Upper lobe of left lung (tissue), 6 donors: ENCODE measurements at regions not wholly inside any gene's neighbourhood (a gene's known extent, or its start where the extent isn't known, plus 50 kb on each side); places are given as distances from the start of the nearest gene placed in this dataset.

Experiments
- ATAC-seq, 2 donors: fragments of 200-7000 bp; cut with Tn5 transposase; one replicate each; pipeline ENCODE4 v1.9.1; 2022; ENCODE audit warnings: mild to moderate bottlenecking in 2 of 2, moderate library complexity in 2 of 2; ENCODE audit not compliant: low FRiP score in 2 of 2
- DNase-seq, 2 donors: peaks; one replicate each; pipeline ENCODE4 v3.0.0-alpha.2; 2019 to 2020
- H3K27ac ChIP-seq, 4 donors: fragments of 200-600 bp; sonication (generic); one replicate each; pipeline ENCODE4 v1.5.1; 2016 to 2019
- H3K27me3 ChIP-seq, 4 donors: fragments of 200-600 bp; sonication (generic); one replicate each; pipeline ENCODE4 v1.5.1; 2017 to 2019
- H3K36me3 ChIP-seq, 4 donors: fragments of 200-600 bp; sonication (generic); one replicate each; pipeline ENCODE4 v1.5.1; 2016 to 2019
- H3K4me1 ChIP-seq, 4 donors: fragments of 200-600 bp; sonication (generic); one replicate each; pipeline ENCODE4 v1.5.1; 2018 to 2019
- H3K4me3 ChIP-seq, 4 donors: fragments of 200-600 bp; sonication (generic); one replicate each; pipeline ENCODE4 v1.5.1; 2017 to 2019; ENCODE audit warnings: mild to moderate bottlenecking in 2 of 4, moderate library complexity in 1 of 4
- H3K9me3 ChIP-seq, 4 donors: fragments of 200-600 bp; sonication (generic); one replicate each; pipeline ENCODE4 v1.5.1; 2018 to 2019
- CTCF ChIP-seq, 6 experiments: fragments of 450-650 bp in 4 of 6; fragments of 200-600 bp in 2 of 6; sonication (generic) in 2 of 6; IDR thresholded peaks; one replicate each; pipeline ENCODE4 v1.5.1; 2016 to 2019; ENCODE audit warnings: antibody characterized with exemption in 6 of 6
- EP300 ChIP-seq, 4 donors: sonication (generic); formaldehyde crosslinking; IDR thresholded peaks; one replicate each; pipeline ENCODE4 v1.5.1; 2017; ENCODE audit warnings: antibody characterized with exemption in 4 of 4, control low read depth in 2 of 4
- POLR2A ChIP-seq, 4 donors: fragments of 450-650 bp; IDR thresholded peaks; one replicate each; pipeline ENCODE4 v1.5.1; 2016 to 2017; ENCODE audit warnings: antibody characterized with exemption in 4 of 4, mild to moderate bottlenecking in 2 of 4
- POLR2AphosphoS5 ChIP-seq, 2 donors: sonication (generic); formaldehyde crosslinking; IDR thresholded peaks; one replicate each; pipeline ENCODE4 v1.5.1; 2017; ENCODE audit warnings: antibody characterized with exemption in 2 of 2
- WGBS, 2 donors: methylation state at CpG; one replicate each; pipeline ENCODE4 v1.1.5; 2017 to 2018; 5-methylcytosine and 5-hydroxymethylcytosine counted together
- donor health status: DM: no; HTN: no; CAD: no; lungs with moderate emphysema.
- donor health status: DM: no; HTN: yes; CAD: no; lungs with severe emphysema.

DNA sequence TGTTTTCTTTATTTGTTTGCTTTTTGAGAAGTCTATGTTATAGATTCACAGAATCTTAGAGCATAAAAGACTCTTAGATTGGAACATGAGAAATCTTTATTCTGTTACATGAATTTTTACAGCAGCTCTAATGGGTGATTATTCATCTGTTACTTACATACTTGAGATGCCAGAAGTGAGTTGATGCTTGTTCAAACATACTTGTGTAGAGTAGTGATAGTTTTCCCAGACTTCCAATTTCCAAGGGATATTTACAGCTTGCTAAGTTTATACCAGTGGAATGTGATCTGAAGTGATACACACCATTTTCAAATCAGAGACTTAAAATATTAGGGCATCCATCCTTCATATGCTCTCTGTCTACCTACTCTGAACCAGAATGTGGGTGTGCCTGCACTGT is 252.9 kb upstream of the SMIM31 start:
- Histone ChIP-seq H3K4me3 (no peak overlapping the region), H3K9me3 (no peaks in the 10 kb centered on the region), H3K27me3 (no peaks in the 10 kb centered on the region), H3K36me3 (no peaks in the 10 kb centered on the region), H3K4me1 (no peaks in the 10 kb centered on the region), H3K27ac (no peak overlapping the region)
- no peak for ATAC-seq
- DNase-seq, result no peak
- TF ChIP-seq CTCF (IDR thresholded peaks at IDR 0.05) (no peak), POLR2A (IDR thresholded peaks at IDR 0.05) (no peak), EP300 (IDR thresholded peaks at IDR 0.05) (no peak), POLR2AphosphoS5 (IDR thresholded peaks at IDR 0.05) (no peak)

DNA sequence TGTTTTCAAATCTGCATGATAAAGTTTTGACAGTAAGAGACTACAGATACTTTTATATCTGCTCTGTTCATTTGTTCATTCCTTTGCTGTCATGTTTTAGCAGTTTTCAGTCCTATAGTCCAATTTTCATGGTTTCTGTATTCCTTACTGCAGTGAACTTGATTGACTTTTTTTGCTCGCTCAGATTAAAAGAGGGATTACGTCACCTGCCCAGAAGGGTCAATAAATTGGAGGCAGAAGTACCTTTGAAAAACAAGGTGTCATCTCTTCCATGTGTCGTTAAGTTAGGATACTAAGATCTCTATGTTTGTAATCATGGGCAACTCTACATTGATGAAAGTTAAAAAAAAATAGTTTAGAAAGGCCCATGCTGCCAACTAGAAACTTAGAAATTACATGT is 250.1 kb upstream of the SMIM31 start:
- 76 to 81% methylated on average over 3 of the region's 3 CpGs for WGBS, 2 donors
- no peaks in the 10 kb centered on the region for H3K9me3 ChIP-seq
- no peaks in the 10 kb centered on the region for H3K27me3 ChIP-seq
- TF ChIP-seq EP300 (IDR thresholded peaks at IDR 0.05) (no peak), POLR2AphosphoS5 (IDR thresholded peaks at IDR 0.05) (no peak), CTCF (IDR thresholded peaks at IDR 0.05) (no peak), POLR2A (IDR thresholded peaks at IDR 0.05) (no peak)
- DNase-seq, result no peak
- ATAC-seq, result no peak
- no peak overlapping the region for H3K4me3 ChIP-seq
- H3K36me3 ChIP-seq, result no peaks in the 10 kb centered on the region
- no peak overlapping the region for H3K27ac ChIP-seq
- no peaks in the 10 kb centered on the region for H3K4me1 ChIP-seq

DNA sequence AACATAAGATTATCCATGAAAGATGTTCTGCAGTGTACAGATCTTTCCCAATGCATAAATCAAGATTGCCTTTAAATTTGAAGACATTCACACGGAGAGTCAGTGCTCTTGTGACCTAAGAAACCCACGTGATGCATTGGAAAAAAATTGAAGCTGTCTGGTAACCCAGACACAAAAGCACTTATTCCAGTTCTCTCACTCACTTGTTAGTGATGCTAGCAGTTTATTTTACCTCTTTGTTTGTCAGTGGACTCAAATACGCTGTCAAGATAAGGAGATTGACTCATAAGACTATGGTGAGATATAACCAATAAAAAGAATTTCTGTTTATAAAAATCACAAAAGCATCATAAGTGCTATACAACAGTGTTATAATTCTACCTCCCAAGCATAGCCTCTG is 245.8 kb upstream of the SMIM31 start:
- Histone ChIP-seq H3K4me3 (no peak overlapping the region), H3K36me3 (no peaks in the 10 kb centered on the region), H3K27me3 (no peaks in the 10 kb centered on the region), H3K4me1 (no peaks in the 10 kb centered on the region), H3K27ac (no peak overlapping the region), H3K9me3 (no peaks in the 10 kb centered on the region)
- DNase-seq (no peak), ATAC-seq (no peak)
- TF ChIP-seq CTCF (IDR thresholded peaks at IDR 0.05), result no peak
- TF ChIP-seq EP300 (IDR thresholded peaks at IDR 0.05), result no peak
- no peak for TF ChIP-seq POLR2A (IDR thresholded peaks at IDR 0.05)
- no peak for TF ChIP-seq POLR2AphosphoS5 (IDR thresholded peaks at IDR 0.05)
- WGBS, 2 donors, result 47 to 50% methylated on average over 3 of the region's 3 CpGs

DNA sequence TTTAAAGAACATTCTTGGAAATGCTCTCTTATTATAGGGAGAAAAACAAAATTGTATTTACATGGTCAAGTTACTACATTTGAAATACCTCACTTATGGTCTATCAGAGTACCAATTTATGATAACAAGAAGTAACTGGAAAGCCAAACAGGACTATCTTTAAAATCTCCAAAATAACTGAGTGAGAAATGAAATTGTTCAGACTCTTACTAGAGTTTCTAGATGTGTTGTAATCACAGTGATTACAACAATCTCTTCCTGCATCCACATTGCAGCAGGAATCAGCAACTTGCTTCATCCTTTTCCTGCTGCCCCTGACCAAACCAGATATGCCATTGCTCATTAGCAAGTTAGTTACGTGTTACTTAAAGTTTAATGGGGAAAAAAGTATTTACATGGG is 245.2 kb upstream of the SMIM31 start:
- Histone ChIP-seq H3K27ac (no peak overlapping the region), H3K36me3 (no peaks in the 10 kb centered on the region), H3K9me3 (no peaks in the 10 kb centered on the region), H3K27me3 (no peaks in the 10 kb centered on the region), H3K4me1 (no peaks in the 10 kb centered on the region), H3K4me3 (no peak overlapping the region)
- ATAC-seq, result no peak
- TF ChIP-seq CTCF (IDR thresholded peaks at IDR 0.05) (no peak), POLR2A (IDR thresholded peaks at IDR 0.05) (no peak), EP300 (IDR thresholded peaks at IDR 0.05) (no peak), POLR2AphosphoS5 (IDR thresholded peaks at IDR 0.05) (no peak)
- no peak for DNase-seq
- 42 to 45% methylated on average over 1 of the region's 1 CpG for WGBS, 2 donors

DNA sequence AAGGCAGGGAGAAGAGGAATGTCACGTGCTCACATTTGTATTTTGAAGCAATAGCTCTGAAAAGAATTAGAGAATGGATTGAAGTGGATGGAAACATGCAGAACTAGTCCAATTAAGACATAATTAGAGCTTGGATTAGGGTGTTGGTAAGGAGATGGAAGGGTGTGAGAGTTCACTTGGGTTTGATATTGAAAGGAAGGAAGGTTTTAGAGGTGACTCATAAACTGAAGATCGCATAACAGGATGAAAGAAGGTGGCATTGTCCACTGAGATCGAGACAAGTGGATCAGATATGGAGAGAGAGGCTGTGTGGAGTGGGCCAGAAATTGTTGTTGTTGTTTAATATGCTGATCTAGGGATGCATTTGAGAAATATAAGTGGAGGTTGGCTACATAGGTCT is 244.0 kb upstream of the SMIM31 start:
- DNase-seq, result no peak
- no peak for ATAC-seq
- H3K36me3 ChIP-seq, result no peaks in the 10 kb centered on the region
- no peak overlapping the region for H3K4me3 ChIP-seq
- no peaks in the 10 kb centered on the region for H3K27me3 ChIP-seq
- H3K9me3 ChIP-seq, result no peaks in the 10 kb centered on the region
- H3K27ac ChIP-seq, result no peak overlapping the region
- no peaks in the 10 kb centered on the region for H3K4me1 ChIP-seq
- no peak for TF ChIP-seq CTCF (IDR thresholded peaks at IDR 0.05)
- no peak for TF ChIP-seq EP300 (IDR thresholded peaks at IDR 0.05)
- no peak for TF ChIP-seq POLR2A (IDR thresholded peaks at IDR 0.05)
- 33 to 43% methylated on average over 3 of the region's 3 CpGs for WGBS, 2 donors
